KMS-11 (cell line): ENCODE measurements at regions not wholly inside any gene's neighbourhood (a gene's known extent, or its start where the extent isn't known, plus 50 kb on each side); places are given as distances from the start of the nearest gene placed in this dataset.

Experiments
- H2AFZ ChIP-seq: fragments of 200-600 bp; sonication (generic); 2 replicates; pipeline ENCODE4 v1.6.1; 2016; ENCODE audit warnings: antibody characterized with exemption, mixed run types, low read depth
- H3K27ac ChIP-seq: fragments of 200-600 bp; sonication (generic); 2 replicates; pipeline ENCODE4 v1.6.1; 2016; ENCODE audit warnings: mild to moderate bottlenecking, mixed run types
- H3K27me3 ChIP-seq: fragments of 200-600 bp; sonication (generic); 2 replicates; pipeline ENCODE4 v1.6.1; 2017; ENCODE audit warnings: mild to moderate bottlenecking, low read depth, mixed run types, moderate library complexity; ENCODE audit not compliant: insufficient read depth
- H3K36me3 ChIP-seq: fragments of 200-600 bp; sonication (generic); 2 replicates; pipeline ENCODE4 v1.6.1; 2017; ENCODE audit warnings: mild to moderate bottlenecking, mixed run types; ENCODE audit not compliant: insufficient read depth
- H3K4me1 ChIP-seq: fragments of 200-600 bp; sonication (generic); 2 replicates; pipeline ENCODE4 v1.6.1; 2016; ENCODE audit warnings: mild to moderate bottlenecking, low read depth, mixed run types; ENCODE audit not compliant: poor library complexity, severe bottlenecking
- H3K4me2 ChIP-seq: fragments of 200-600 bp; sonication (generic); 2 replicates; pipeline ENCODE4 v1.7.0; 2016; ENCODE audit warnings: mild to moderate bottlenecking, mixed run types
- H3K4me3 ChIP-seq: fragments of 200-600 bp; sonication (generic); IDR thresholded peaks from 2 replicates; pipeline ENCODE4 v1.6.1; 2017; ENCODE audit warnings: low read depth, low read length, mixed read lengths; ENCODE audit not compliant: insufficient read depth
- H3K79me2 ChIP-seq: fragments of 200-600 bp; sonication (generic); 2 replicates; pipeline ENCODE4 v1.6.1; 2016; ENCODE audit warnings: low read depth, mixed run types; ENCODE audit not compliant: insufficient read depth
- H3K9ac ChIP-seq: fragments of 200-600 bp; sonication (generic); 2 replicates; pipeline ENCODE4 v1.6.1; 2016; ENCODE audit warnings: mild to moderate bottlenecking, mixed run types
- H4K20me1 ChIP-seq: fragments of 200-600 bp; sonication (generic); 2 replicates; pipeline ENCODE4 v1.6.1; 2016; ENCODE audit warnings: mild to moderate bottlenecking, mixed run types; ENCODE audit not compliant: insufficient read depth
- CTCF ChIP-seq: fragments of 200-600 bp; sonication (generic); conservative IDR thresholded peaks from 2 replicates; pipeline ENCODE4 v1.6.1; 2017; ENCODE audit warnings: low read depth, mild to moderate bottlenecking, antibody characterized with exemption, low read length, moderate library complexity, mixed read lengths

GRCh38 chr20:56759741-56760278 lies 130.7 kb downstream of the TFAP2C start:
- Histone ChIP-seq H3K4me2 (no peak overlapping the region), H3K4me1 (no peaks in the 10 kb centered on the region), H3K27me3 (no peaks in the 10 kb centered on the region), H2AFZ (no peak overlapping the region), H3K36me3 (no peaks in the 10 kb centered on the region), H3K9ac (no peak overlapping the region), H3K79me2 (no peaks in the 10 kb centered on the region), H3K27ac (no peak overlapping the region), H3K4me3 (no peak overlapping the region), H4K20me1 (no peaks in the 10 kb centered on the region)
- no peak for TF ChIP-seq CTCF

GRCh38 chr20:56760610-56761009 lies 131.5 kb downstream of the TFAP2C start:
- no peak overlapping the region for H2AFZ ChIP-seq
- no peak for TF ChIP-seq CTCF
- H3K9ac ChIP-seq: no peak overlapping the region
- H3K4me1 ChIP-seq: no peaks in the 10 kb centered on the region
- H3K27me3 ChIP-seq: no peaks in the 10 kb centered on the region
- H3K27ac ChIP-seq: no peak overlapping the region
- no peaks in the 10 kb centered on the region for H3K79me2 ChIP-seq
- H4K20me1 ChIP-seq: no peaks in the 10 kb centered on the region
- no peaks in the 10 kb centered on the region for H3K36me3 ChIP-seq
- no peak overlapping the region for H3K4me3 ChIP-seq
- no peak overlapping the region for H3K4me2 ChIP-seq

- H3K27ac ChIP-seq: no peak overlapping the region
- H3K36me3 ChIP-seq: no peaks in the 10 kb centered on the region
- no peak overlapping the region for H3K4me2 ChIP-seq
- no peaks in the 10 kb centered on the region for H4K20me1 ChIP-seq
- no peaks in the 10 kb centered on the region for H3K79me2 ChIP-seq
- no peaks in the 10 kb centered on the region for H3K27me3 ChIP-seq
- H3K4me1 ChIP-seq: no peaks in the 10 kb centered on the region
- TF ChIP-seq CTCF: no peak
- no peak overlapping the region for H2AFZ ChIP-seq
- no peak overlapping the region for H3K9ac ChIP-seq
- no peak overlapping the region for H3K4me3 ChIP-seq
Measured at GRCh38 chr20:56761393-56761792, 132.3 kb downstream of the TFAP2C start.

- Histone ChIP-seq H4K20me1 (no peaks in the 10 kb centered on the region), H3K4me2 (no peak overlapping the region), H3K79me2 (no peaks in the 10 kb centered on the region), H2AFZ (no peak overlapping the region), H3K27ac (no peak overlapping the region), H3K9ac (no peak overlapping the region), H3K4me3 (no peak overlapping the region), H3K4me1 (no peaks in the 10 kb centered on the region), H3K36me3 (no peaks in the 10 kb centered on the region), H3K27me3 (no peaks in the 10 kb centered on the region)
- TF ChIP-seq CTCF: no peak
Measured at GRCh38 chr20:56762401-56762800, 133.3 kb downstream of the TFAP2C start.
